K562 (cell line): ENCODE measurements at regions not wholly inside any gene's neighbourhood (a gene's known extent, or its start where the extent isn't known, plus 50 kb on each side); places are given as distances from the start of the nearest gene placed in this dataset.

Experiments used
- FOXK1 ChIP-seq: sonication (generic); formaldehyde crosslinking; IDR thresholded peaks from 2 replicates; pipeline ENCODE4 v1.8.0; 2022; ENCODE audit warnings: missing genetic modification reagents, mild to moderate bottlenecking, borderline replicate concordance
- JUN ChIP-seq, 2 experiments: sonication (generic) in 1 of 2; formaldehyde crosslinking in 1 of 2; IDR thresholded peaks; 2 replicates each; pipeline versions ENCODE4 v1.6.1 to v1.8.0; 2012 to 2022; ENCODE audit warnings: borderline replicate concordance in 2 of 2, mild to moderate bottlenecking in 2 of 2, improper control_type of control experiment in 1 of 2, low read depth in 1 of 2, low read length in 1 of 2, missing genetic modification reagents in 1 of 2
- JUND ChIP-seq, 2 experiments: IDR thresholded peaks; 2 replicates in 1 of 2; 3 replicates in 1 of 2; pipeline ENCODE4 v1.6.1; 2011; ENCODE audit warnings: borderline replicate concordance in 2 of 2, low read depth in 2 of 2, low read length in 2 of 2, improper control_type of control experiment in 1 of 2, missing biosample characterization in 1 of 2, missing genetic modification characterization in 1 of 2, missing genetic modification reagents in 1 of 2
- NCOA1 ChIP-seq: fragments of 450-650 bp; IDR thresholded peaks from 2 replicates; pipeline ENCODE4 v1.6.1; 2016; ENCODE audit warnings: low read depth
- NFE2L1 ChIP-seq: fragments of 450-650 bp; IDR thresholded peaks from 2 replicates; pipeline ENCODE4 v1.6.1; 2016; ENCODE audit warnings: missing genetic modification characterization, low read depth, mild to moderate bottlenecking, missing compliant biosample characterization, moderate library complexity, borderline replicate concordance
- PHB2 ChIP-seq: fragments of 450-650 bp; IDR thresholded peaks from 2 replicates; pipeline ENCODE4 v1.6.1; 2017; ENCODE audit warnings: low read depth
- ZNF121 ChIP-seq: sonication (generic); formaldehyde crosslinking; conservative IDR thresholded peaks from 2 replicates; pipeline ENCODE4 v1.8.0; 2022; ENCODE audit warnings: missing genetic modification reagents
- TF ChIP-seq, protein P1 (sequence below), 3 experiments: IDR thresholded peaks in 2 of 3; conservative IDR thresholded peaks in 1 of 3; 2 replicates each; pipeline ENCODE4 v1.5.1; 2011 to 2012; ENCODE audit warnings: low read length in 3 of 3, mild to moderate bottlenecking in 3 of 3, control low read depth in 2 of 3, improper control_type of control experiment in 1 of 3, inconsistent platforms in 1 of 3, low read depth in 1 of 3, mixed read lengths in 1 of 3, moderate library complexity in 1 of 3; ENCODE audit not compliant: insufficient read depth in 2 of 3
- TF ChIP-seq, protein P2 (sequence below): fragments of 150-350 bp; conservative IDR thresholded peaks from 2 replicates; pipeline ENCODE4 v1.6.1; 2014; ENCODE audit warnings: low read length
- TF ChIP-seq, protein P3 (sequence below), 2 experiments: fragments of 450-650 bp in 1 of 2; sonication (generic) in 1 of 2; formaldehyde crosslinking in 1 of 2; IDR thresholded peaks; 2 replicates each; pipeline versions ENCODE4 v1.7.1 to v1.9.0; 2016 to 2022; ENCODE audit warnings: inconsistent platforms in 1 of 2, mild to moderate bottlenecking in 1 of 2, missing genetic modification reagents in 1 of 2

DNA sequence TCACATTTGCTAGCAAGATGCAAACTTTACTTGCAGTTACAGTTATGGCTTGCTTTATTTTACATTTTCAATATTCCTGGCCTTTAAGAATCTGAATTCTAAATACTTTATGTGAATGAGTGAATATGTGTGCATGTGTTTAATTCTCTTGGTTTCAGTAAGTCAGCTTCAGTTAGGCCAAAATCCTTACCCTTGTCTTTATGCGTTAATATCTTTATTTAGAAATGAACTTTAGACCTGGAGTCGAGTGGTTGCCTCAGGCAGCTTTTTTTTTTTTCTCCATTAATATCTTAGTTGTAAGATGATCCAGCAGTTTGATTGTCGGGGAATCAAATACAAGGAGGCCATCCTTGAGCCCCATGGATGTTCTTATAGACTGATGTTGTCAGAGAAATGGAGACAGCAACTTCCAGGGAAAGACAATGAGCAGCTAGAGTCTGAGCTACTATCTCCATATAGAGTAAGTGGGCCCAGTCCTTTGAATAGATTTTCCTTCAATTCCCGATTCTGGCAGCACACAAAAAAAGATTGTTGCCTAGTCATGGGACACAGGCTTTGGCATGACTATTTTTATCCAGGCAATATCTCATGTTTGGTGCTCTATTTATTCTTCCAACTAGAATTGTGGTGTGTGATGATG, 398.0 kb downstream of the DHX35 start:
- TF ChIP-seq, protein P1, sequence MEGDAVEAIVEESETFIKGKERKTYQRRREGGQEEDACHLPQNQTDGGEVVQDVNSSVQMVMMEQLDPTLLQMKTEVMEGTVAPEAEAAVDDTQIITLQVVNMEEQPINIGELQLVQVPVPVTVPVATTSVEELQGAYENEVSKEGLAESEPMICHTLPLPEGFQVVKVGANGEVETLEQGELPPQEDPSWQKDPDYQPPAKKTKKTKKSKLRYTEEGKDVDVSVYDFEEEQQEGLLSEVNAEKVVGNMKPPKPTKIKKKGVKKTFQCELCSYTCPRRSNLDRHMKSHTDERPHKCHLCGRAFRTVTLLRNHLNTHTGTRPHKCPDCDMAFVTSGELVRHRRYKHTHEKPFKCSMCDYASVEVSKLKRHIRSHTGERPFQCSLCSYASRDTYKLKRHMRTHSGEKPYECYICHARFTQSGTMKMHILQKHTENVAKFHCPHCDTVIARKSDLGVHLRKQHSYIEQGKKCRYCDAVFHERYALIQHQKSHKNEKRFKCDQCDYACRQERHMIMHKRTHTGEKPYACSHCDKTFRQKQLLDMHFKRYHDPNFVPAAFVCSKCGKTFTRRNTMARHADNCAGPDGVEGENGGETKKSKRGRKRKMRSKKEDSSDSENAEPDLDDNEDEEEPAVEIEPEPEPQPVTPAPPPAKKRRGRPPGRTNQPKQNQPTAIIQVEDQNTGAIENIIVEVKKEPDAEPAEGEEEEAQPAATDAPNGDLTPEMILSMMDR (IDR thresholded peaks at IDR 0.05 in 2 of 3, conservative IDR thresholded peaks at IDR 0.05 in 1 of 3; ENCODE audit: insufficient read depth in 2 of 3, low read depth in 1 of 3, low read length in 3 of 3): no peak
- TF ChIP-seq, protein P2, sequence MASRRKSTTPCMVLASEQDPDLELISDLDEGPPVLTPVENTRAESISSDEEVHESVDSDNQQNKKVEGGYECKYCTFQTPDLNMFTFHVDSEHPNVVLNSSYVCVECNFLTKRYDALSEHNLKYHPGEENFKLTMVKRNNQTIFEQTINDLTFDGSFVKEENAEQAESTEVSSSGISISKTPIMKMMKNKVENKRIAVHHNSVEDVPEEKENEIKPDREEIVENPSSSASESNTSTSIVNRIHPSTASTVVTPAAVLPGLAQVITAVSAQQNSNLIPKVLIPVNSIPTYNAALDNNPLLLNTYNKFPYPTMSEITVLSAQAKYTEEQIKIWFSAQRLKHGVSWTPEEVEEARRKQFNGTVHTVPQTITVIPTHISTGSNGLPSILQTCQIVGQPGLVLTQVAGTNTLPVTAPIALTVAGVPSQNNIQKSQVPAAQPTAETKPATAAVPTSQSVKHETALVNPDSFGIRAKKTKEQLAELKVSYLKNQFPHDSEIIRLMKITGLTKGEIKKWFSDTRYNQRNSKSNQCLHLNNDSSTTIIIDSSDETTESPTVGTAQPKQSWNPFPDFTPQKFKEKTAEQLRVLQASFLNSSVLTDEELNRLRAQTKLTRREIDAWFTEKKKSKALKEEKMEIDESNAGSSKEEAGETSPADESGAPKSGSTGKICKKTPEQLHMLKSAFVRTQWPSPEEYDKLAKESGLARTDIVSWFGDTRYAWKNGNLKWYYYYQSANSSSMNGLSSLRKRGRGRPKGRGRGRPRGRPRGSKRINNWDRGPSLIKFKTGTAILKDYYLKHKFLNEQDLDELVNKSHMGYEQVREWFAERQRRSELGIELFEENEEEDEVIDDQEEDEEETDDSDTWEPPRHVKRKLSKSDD: no peak
- TF ChIP-seq NCOA1 (no peak), FOXK1 (CRISPR knock-in tag) (no peak), ZNF121 (no peak), JUND (IDR thresholded peaks at IDR 0.05; ENCODE audit: borderline replicate concordance, low read depth, low read length) (no peak), JUND (tag; IDR thresholded peaks at IDR 0.05; ENCODE audit: borderline replicate concordance, low read depth, low read length) (no peak), JUN (IDR thresholded peaks at IDR 0.05; ENCODE audit: borderline replicate concordance, low read depth, low read length) (no peak), JUN (CRISPR knock-in tag; IDR thresholded peaks at IDR 0.05; ENCODE audit: borderline replicate concordance) (no peak), PHB2 (no peak), NFE2L1 (tag) (no peak)
- TF ChIP-seq, protein P3, sequence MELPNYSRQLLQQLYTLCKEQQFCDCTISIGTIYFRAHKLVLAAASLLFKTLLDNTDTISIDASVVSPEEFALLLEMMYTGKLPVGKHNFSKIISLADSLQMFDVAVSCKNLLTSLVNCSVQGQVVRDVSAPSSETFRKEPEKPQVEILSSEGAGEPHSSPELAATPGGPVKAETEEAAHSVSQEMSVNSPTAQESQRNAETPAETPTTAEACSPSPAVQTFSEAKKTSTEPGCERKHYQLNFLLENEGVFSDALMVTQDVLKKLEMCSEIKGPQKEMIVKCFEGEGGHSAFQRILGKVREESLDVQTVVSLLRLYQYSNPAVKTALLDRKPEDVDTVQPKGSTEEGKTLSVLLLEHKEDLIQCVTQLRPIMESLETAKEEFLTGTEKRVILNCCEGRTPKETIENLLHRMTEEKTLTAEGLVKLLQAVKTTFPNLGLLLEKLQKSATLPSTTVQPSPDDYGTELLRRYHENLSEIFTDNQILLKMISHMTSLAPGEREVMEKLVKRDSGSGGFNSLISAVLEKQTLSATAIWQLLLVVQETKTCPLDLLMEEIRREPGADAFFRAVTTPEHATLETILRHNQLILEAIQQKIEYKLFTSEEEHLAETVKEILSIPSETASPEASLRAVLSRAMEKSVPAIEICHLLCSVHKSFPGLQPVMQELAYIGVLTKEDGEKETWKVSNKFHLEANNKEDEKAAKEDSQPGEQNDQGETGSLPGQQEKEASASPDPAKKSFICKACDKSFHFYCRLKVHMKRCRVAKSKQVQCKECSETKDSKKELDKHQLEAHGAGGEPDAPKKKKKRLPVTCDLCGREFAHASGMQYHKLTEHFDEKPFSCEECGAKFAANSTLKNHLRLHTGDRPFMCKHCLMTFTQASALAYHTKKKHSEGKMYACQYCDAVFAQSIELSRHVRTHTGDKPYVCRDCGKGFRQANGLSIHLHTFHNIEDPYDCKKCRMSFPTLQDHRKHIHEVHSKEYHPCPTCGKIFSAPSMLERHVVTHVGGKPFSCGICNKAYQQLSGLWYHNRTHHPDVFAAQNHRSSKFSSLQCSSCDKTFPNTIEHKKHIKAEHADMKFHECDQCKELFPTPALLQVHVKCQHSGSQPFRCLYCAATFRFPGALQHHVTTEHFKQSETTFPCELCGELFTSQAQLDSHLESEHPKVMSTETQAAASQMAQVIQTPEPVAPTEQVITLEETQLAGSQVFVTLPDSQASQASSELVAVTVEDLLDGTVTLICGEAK (IDR thresholded peaks at IDR 0.05): no peak
- TF ChIP-seq, protein P3 (CRISPR knock-in tag; IDR thresholded peaks at IDR 0.05): no peak
